ENCODE measurements at regions not wholly inside any gene's neighbourhood (a gene's known extent, or its start where the extent isn't known, plus 50 kb on each side); places are given as distances from the start of the nearest gene placed in this dataset.
"Not testable (repeated sequence)": the region's sequence is repeated elsewhere in the genome, so short reads cannot be mapped to it uniquely, and the experiment has no call there.

GRCh38 chr2:147424766-147425165 lies 420.1 kb upstream of the ACVR2A start:
- POLR2A ChIA-PET, result no interaction called here

GRCh38 chr2:147420947-147421675 lies 423.7 kb upstream of the ACVR2A start:
- DNase-seq (ENCODE audit: extremely low spot score), result no peak
- POLR2A ChIA-PET, result no interaction called here
- CTCF ChIA-PET, result interaction anchor here (1.3 kb wide), 1 partner anchor 8 kb away, joined by 3 read pairs; no protein-coding TSS in a partner anchor

More at GRCh38 chr2:147424766-147425165, 420.1 kb upstream of the ACVR2A start:
- DNase-seq (ENCODE audit: extremely low spot score), result no peak
- CTCF ChIA-PET, result no interaction called here
- no peak for TF ChIP-seq CTCF (IDR thresholded peaks at IDR 0.05; ENCODE audit: control extremely low read depth, extremely low read depth, low read depth, missing control alignments)

GRCh38 chr2:147420517-147420916 lies 424.3 kb upstream of the ACVR2A start:
- TF ChIP-seq CTCF (IDR thresholded peaks at IDR 0.05; ENCODE audit: control extremely low read depth, extremely low read depth, low read depth, missing control alignments), result no peak
- no peak for DNase-seq (ENCODE audit: extremely low spot score)
- ChIA-PET CTCF (interaction anchor here (1.3 kb wide), 1 partner anchor 8 kb away, joined by 3 read pairs; no protein-coding TSS in a partner anchor), POLR2A (no interaction called here)

More at GRCh38 chr2:147420947-147421675, 423.7 kb upstream of the ACVR2A start:
- TF ChIP-seq CTCF (IDR thresholded peaks at IDR 0.05; ENCODE audit: control extremely low read depth, extremely low read depth, low read depth, missing control alignments), result no peak

- DNase-seq (ENCODE audit: extremely low spot score), result no peak
- ChIA-PET CTCF (no interaction called here), POLR2A (no interaction called here)
- TF ChIP-seq CTCF (IDR thresholded peaks at IDR 0.05; ENCODE audit: control extremely low read depth, extremely low read depth, low read depth, missing control alignments), result no peak
These were observed 428.7 kb upstream of the ACVR2A start for GRCh38 chr2:147416099-147416498.

GRCh38 chr2:147414656-147415055 lies 430.2 kb upstream of the ACVR2A start:
- POLR2A ChIA-PET; DNase-seq (ENCODE audit: extremely low spot score): not testable (repeated sequence)
- CTCF ChIA-PET, result interaction anchor here (1.0 kb wide), 1 partner anchor 332 kb away, joined by 3 read pairs; no protein-coding TSS in a partner anchor

GRCh38 chr2:147408357-147408756 lies 436.5 kb upstream of the ACVR2A start:
- ChIA-PET CTCF (interaction anchor here (1.5 kb wide), 1 partner anchor 20 kb away, joined by 4 read pairs; no protein-coding TSS in a partner anchor), POLR2A (no interaction called here)
- no peak for TF ChIP-seq CTCF (IDR thresholded peaks at IDR 0.05; ENCODE audit: control extremely low read depth, extremely low read depth, low read depth, missing control alignments)
- DNase-seq (ENCODE audit: extremely low spot score), result no peak

GRCh38 chr2:147405651-147406050 lies 439.2 kb upstream of the ACVR2A start:
- DNase-seq (ENCODE audit: extremely low spot score), result no peak
- ChIA-PET CTCF (no interaction called here), POLR2A (no interaction called here)
- TF ChIP-seq CTCF (IDR thresholded peaks at IDR 0.05; ENCODE audit: control extremely low read depth, extremely low read depth, low read depth, missing control alignments), result no peak
